ENCODE measurements at regions not wholly inside any gene's neighbourhood (a gene's known extent, or its start where the extent isn't known, plus 50 kb on each side); places are given as distances from the start of the nearest gene placed in this dataset.
"Not testable (repeated sequence)": the region's sequence is repeated elsewhere in the genome, so short reads cannot be mapped to it uniquely, and the experiment has no call there.

DNA sequence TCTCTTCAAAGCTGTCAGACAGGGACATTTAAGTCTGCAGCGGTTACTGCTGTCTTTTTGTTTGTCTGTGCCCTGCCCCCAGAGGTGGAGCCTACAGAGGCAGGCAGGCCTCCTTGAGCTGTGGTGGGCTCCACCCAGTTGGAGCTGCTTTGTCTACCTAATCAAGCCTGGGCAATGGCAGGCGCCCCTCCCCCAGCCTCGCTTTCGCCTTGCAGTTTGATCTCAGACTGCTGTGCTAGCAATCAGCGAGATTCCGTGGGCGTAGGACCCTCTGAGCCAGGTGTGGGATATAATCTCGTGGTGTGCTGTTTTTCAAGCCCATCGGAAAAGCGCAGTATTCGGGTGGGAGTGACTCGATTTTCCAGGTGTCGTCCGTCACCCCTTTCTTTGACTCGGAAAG lies 648.1 kb upstream of the RAG2 start:
- DNase-seq = not testable (repeated sequence)

DNA sequence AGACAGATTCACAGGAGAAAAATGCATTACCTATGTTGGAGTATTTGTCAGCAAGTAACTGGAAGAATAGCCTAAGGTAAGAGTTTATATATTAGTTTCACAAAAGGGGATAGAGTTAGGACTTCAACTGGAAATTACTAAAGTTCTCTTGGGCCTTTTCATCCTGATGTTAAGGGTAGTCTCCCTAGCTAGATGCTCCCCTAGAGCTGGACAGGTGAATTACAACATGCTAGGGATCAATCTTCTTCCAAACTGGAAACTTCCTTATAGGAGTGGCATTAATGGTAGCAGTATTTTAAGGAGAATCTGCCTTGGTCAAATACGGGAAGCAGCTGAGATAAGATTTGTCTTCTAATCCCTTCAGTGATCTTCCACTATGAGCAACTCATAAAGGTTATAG lies 632.8 kb upstream of the RAG2 start:
- no peak for DNase-seq

DNA sequence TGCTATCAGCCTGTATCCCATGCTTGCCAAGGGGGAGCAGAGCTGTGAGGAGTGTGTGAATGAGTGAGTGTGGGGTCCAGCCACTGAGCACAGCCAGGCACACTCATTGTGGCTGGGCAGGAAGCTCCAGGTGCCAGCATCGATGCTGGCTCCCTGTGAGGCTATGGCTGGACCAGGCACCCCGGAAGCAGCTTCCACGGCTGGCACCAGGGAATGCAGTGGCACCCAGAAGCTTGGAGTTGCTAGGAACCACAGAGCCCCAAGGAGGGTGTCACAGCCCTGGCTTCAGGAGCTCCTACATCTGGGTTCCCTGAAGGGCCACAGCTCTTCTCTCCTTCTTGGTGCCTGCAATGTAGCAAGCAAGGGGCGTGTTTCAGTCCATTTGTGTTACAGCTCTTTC lies 625.9 kb upstream of the RAG2 start:
- no peak for DNase-seq

DNA sequence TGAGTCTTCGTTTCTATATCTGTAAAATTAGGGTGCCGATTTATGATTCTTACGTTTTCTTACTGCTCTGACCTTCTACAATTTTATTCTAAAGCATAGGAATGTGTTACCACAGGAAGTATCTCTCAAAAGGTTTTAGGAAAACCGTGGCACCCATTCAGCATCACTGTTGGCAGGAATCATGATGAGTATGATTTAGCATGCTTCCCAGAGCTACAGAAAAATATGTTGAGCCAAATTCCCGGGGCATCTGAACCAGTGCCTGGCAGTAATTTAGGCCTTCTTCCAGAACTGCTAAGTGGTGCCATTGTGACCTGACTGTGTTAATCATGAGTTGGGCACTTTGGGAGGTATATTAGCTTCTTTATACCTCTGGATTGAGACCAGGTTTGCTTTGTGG lies 605.0 kb upstream of the RAG2 start:
- DNase-seq = peak in 7 of 58 donors; percentile 3 to 16 (median 9)

DNA sequence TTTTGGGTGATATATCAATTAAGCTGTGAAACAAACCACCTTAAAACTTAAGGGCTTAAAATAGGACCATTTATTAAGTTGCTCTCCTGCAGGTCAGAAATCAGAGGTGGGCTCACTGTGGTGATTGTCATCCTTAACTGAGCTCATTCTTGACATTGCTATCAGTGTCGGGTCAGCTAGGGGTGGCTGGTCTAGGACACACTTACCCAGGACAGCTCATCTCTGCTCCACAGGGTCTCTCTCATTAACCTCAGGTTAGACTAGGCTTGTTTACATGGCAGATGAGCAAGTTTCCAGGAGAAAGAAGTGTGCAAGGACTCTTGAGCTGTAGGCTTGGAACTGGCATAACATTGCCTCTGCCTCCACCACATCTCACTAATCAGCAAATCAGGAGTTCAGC lies 601.0 kb upstream of the RAG2 start:
- DNase-seq = no peak

DNA sequence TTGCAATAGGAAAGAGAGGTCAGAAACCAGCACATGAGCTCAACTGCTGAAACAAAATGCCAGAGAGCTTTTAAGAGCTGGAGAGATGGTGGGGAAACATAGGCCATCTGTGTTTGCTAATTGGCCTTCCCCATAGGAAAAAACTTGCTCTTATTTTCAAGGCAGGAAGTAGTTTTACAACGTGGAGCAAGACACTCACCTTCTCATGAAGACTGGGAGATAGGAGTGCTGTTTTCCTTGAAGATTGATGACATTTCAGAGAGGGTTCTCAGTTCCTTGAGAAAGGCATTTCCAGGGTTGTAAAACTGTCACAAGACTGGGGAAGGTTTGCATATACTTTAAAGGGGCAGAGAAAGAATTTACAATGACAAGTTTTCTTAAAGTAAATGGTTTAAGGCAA lies 586.3 kb upstream of the RAG2 start:
- no peak for DNase-seq

DNA sequence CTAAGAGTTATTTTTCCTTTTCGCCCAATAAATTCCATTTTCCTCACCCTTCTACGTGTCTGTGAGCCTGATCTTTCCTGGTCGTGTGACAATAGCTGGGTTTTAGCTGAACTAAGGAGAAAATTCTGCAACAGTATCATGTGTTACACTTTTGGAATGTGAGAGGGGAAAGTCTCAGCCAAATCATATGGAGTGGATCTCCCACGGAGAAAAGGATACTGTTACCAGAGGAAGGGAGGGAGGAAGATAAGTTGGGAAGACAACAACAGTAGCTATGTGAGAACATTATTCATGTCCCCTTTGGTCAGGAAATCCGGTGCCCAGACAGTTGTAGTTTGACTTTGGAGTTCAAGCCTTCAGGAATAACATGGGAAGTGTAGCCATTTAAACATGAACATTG lies 584.0 kb upstream of the RAG2 start:
- DNase-seq = no peak

DNA sequence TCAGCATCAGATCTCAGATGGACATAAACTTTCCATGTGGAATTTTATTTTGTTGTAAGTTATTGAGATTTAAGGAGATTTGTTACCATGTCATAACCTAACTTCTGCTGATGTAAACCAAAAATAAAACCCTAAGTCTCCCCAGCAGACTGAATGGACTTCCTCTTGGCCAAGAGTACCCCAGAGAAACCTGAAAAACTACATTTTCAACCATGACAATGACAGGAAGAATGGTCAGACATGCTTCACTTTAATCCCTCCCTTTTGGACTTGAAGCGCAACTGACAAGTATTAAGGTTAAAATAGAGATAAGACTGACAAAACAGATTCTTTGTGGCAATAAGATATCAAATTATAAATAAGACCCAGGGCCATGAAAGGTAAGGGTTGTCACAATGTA lies 579.7 kb upstream of the RAG2 start:
- DNase-seq = no peak

DNA sequence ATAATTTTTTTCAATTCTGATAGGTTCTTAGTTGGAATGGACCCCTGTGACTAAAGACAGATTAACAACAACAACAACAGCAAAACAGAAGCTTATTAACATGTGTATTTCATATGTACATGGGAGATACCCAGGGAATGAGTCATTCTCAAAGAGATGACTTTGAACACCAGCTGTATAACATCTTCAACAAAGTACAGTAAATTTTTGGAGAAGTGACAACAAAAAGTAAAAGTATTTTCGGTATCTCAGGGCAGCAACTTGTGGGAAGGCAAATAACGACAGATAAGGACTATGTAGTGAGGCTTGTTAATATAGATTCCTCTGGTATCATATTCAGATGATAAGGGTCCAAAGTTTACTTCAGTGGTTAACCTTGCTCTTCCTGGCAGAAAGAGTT lies 573.4 kb upstream of the RAG2 start:
- no peak for DNase-seq

DNA sequence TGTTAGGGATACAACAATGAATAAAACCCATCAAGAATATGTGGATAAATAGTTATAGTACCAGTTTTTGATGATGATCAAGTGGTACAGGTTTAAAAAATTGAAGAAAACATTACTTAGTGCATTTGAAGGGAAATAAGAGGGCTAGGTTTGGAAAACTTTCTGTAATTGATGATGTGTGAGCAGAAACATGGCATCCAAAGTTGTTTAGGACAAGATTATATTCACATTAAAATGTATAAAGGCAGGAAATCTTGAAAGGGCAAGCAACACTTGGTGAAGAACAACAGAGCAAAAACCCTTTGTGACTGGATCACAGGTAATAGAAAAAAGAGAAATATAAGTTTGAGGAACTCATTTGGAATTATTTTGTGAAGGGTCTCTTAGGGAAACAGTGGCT lies 572.3 kb upstream of the RAG2 start:
- no peak for DNase-seq

DNA sequence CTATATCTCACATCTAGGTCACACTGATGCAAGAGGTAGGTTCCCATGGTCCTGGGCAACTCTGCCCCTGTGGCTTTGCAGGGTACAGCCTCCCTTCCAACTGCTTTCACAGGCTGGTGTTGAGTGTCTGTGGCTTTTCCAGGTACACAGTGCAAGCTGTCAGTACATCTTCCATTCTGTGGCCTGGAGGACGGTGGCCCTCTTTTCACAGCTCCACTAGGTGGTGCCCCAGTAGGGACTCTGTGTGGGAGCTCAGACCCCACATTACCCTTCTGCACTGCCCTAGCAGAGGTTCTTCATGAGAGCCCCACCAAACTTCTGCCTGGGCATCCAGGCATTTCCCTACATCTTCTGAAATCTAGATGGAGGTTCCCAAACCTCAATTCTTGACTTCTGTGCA lies 547.4 kb upstream of the RAG2 start:
- DNase-seq = not testable (repeated sequence)

DNA sequence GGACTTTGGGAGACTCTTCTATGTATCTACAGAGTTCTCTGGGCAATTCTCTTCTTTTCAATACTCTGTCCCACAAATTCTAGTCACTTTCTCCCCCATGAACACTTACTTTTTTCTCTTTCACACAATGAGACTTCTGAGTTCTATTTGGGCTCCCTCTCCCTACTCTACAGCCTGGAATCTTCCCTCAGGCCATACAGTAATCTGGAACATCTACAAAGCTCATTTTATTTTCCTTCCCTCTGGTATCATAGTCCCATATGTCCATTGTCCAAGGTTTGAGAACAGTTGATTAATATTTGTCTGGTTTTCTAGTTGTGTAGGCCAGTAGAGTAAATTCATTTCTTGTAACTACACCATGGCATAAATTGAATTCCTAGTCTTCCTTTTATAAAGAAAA lies 544.6 kb upstream of the RAG2 start:
- DNase-seq = no peak

DNA sequence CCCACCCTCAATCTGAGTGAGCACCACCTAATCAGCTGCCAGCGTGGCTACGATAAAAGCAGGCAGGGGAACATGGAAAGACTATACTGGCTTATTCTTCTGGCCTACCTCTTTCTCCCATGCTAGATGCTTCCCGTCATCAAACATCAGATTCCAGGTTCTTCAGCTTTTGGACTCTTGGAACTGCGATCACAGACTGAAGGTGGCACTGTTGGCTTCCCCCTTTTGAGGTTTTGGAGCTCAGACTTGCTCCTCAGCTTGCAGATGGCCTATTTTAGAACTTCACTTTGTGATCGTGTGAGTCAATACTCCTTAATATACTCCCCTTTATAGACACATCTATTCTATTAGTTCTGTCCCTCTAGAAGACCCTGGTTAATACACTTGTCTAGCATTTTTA lies 543.7 kb upstream of the RAG2 start:
- no peak for DNase-seq

DNA sequence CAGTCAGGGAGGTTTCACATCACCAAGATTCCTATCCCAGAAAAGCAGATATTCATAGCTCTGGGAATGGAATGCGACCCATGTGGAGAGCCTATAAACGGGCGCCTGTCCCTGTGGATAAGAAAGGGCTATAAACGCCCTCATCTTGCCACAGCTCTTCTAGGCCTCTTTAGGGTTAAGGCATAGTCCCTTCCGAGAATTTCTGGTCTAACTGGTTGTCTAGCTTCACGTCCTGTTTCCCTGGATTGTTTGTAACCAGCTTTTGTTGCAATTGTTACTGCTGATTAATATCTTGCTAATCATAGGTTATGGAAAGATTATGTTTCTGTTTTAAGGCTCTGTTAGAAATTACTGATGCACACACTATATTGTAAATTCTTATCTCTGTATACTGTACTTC lies 537.6 kb upstream of the RAG2 start:
- not testable (repeated sequence) for DNase-seq

DNA sequence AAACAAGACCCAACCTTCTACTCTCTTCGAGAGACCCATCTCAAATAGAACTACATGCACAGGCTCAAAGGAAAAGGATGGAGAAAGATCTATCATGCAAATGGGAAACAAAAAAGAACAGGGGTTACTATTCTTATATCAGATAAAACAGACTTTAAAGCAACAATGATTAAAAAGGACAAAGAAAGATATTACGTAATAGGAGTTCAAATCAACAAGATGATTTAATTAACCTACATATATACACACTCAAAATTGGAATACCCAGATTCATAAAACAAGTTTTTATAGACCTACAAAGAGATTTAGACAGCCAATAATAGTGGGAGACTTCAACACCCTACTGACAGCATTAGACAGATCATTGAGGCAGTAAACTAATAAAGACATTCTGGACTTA lies 536.6 kb upstream of the RAG2 start:
- no peak for DNase-seq

DNA sequence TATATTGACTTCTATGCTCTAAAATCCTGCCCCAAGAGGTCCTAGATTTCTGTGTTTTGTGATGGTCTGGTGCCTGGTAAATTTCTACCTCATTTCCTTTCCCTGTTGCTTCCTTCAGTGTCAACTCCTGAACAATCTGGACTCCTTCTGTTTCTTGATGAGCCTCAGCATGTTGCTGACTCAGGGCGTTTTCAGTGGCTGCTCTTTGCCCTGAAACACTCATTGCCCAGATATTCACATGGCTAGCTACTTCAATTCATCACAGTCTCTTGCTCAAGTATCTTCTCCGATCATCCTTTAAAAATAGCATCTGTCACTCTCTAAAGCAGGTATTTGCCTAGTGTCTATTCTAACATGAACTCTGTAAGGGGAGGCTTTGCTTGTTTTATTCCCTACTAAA lies 526.3 kb upstream of the RAG2 start:
- no peak for DNase-seq

DNA sequence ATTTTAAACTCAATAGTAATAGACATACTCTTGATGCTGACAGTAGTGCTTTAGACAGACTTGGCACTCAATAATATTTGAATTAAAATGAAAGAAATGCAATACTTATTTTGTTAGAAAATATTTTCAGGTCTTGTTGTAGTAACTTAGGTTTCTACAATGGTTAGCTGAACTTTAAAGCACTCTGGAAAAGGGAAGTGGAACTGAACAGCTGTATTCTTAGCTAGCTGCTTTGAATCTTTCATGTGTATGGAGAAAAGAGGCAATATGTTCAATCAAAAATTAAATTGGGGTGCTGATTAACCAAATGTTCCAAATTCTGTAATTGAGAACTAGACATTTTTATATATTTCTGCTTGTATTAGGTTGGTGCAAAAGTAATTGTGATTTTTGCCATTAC lies 517.9 kb upstream of the RAG2 start:
- no peak for DNase-seq

DNA sequence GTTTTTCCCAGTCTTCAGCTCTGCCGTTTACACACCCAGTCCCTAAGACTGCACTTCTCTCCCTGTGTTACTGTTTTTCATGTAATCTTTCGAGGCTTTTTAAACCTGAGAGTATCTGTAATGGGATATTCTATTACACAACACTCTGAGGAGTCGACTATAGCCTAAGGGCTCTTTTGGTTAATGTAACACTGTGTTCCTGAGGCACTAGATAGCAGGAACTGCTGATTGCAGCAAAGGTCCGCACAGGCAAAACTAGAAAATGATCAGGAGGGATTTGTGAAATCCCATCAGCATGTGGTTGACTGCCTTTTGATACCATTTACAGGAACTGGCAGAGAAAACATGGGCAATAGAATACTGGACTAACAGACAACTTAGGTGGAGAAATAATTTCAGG lies 512.3 kb upstream of the RAG2 start:
- DNase-seq = no peak

DNA sequence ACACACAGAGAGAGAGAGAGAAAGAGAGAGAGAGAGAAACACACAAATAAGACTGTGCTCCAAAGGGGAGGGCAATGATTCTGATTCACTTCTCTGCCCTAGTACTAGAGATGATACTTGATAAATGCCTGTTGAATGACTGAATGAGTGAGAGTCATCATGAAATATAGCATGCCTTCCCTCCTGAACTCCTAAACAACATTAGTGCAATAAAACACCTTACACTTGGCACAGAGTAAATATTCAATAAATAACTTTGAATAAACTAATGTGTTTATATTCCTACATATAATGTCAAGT lies 511.2 kb upstream of the RAG2 start:
- DNase-seq = no peak

DNA sequence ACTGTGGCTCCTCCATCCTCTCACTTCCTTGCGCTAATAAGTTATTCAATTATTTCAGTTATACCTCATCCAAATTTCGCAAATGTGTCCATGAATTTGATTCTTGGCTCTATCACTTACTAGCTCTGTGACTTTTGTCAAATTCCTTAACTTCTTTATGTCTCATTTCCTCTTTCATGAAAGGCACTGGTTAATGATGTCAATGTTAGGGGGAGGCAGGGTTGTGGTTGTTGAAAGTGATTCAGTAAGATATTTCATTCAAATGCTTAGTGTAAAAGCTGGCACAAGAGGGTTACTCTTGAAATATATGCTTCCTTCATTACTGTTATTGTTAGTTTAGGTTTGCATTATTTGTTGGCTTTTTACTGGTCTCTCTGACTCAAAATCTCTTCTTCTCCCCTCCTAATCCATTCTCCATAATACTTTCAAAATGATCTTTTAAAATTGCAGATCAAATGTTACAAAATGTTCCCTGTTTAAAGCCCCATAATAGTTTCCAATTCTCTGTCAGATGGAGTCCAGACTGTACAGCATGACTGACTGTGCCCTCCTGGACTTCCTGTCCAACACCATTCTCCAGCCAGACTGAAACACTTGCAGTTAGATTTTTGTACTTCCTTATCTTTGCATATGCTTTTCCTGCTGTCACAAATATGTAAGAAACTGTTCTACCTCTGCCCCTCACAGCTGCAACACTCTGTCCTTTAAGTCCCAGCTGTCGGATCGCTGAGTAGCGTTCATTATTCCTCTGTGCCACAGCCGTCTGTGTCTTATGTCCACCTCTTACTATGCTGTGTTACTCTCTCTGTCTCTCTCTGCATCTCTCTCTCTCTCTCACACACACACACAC lies 510.6 kb upstream of the RAG2 start:
- no peak for DNase-seq

DNA sequence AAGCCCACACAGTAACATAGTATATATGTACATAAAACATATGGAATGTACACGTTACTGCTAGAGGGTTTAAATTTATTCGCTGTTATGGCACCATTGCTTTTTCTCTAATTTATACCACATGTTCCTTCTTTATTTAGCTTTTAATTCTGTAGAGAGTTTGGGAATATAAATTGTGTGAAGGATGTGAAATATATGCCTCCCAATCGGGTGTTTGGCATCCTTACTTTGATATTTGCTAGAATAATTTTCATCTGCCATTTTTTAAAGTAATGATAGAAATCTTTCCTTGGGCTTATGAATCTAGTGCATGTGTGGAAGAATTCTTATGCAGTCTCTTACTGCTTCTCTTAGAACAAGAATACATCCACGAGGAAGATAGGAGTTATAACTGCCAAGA lies 509.8 kb upstream of the RAG2 start:
- no peak for DNase-seq

DNA sequence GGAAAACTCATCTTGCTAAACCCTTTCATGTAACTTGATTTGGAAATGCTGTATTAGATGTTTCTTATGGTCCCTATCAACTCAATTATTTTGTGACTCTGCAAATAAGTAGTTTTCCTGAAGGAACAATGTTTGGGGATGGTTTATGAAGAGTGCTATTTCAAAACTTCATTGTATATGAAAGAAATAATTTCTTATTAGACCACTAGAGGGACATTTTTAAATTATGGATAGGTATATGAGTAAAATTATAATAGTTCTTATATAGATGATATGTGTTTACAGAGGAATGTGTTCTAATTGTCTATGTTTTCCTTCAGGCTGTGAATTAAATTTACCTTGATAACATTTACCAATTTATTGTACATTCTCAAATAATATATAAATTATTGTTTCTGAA lies 509.4 kb upstream of the RAG2 start:
- DNase-seq = no peak

DNA sequence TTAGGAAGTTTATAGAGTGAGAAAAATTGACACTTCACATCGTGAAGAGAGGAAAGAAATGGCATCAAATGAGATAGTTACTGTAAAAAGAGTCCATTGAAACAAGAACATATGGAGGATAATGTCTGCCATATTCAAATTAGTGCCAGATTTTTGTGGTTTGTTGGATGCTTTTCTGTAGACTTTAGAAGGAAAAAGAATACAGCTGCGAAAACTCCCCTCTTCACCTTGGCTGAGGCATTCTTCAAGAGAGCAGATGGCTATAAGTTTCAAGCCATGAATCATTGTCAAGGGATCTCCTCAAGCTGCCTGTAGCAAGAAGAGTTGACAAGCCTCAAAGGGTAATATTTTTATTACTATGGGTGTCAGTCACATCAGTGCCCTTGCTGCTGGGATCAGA lies 507.4 kb upstream of the RAG2 start:
- peak in 3 of 58 donors; percentile 0 to 7 (median 2) for DNase-seq

DNA sequence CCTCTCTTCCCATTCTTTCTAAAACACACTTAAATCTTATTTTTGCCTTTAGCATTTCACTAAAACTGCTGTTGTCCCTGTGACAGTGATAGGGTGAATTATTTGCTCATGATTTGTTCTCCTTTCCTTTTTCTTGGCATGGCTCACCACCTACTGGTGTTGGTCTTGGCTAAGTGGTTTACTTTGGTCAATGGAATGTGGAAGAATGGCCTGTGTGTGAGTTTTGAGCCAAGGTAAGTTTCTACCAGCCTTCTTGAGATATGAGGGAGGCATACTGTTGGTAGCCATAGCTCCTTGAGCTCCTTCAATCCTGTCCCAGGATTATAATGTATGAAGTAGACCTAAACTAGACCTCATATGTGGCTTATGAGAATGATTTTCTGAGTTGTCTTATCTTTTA lies 506.3 kb upstream of the RAG2 start:
- no peak for DNase-seq

Measured in anterior cingulate cortex (tissue), 58 donors.